ENCODE measurements at regions not wholly inside any gene's neighbourhood (a gene's known extent, or its start where the extent isn't known, plus 50 kb on each side); places are given as distances from the start of the nearest gene placed in this dataset.

GRCh38 chr4:138766332-138766731, 249.2 kb upstream of the NOCT start:
- DNase-seq (ENCODE audit: low read depth): no peak
- no peak for TF ChIP-seq CTCF (IDR thresholded peaks at IDR 0.05; ENCODE audit: control insufficient read depth, insufficient read depth, low read depth, low read length, missing control alignments)
- H3K4me3 ChIP-seq (ENCODE audit: control insufficient read depth, low read depth, low read length): no peak overlapping the region

GRCh38 chr4:138765442-138765841, 250.1 kb upstream of the NOCT start:
- no peak overlapping the region for H3K4me3 ChIP-seq (ENCODE audit: control insufficient read depth, low read depth, low read length)
- no peak for DNase-seq (ENCODE audit: low read depth)
- no peak for TF ChIP-seq CTCF (IDR thresholded peaks at IDR 0.05; ENCODE audit: control insufficient read depth, insufficient read depth, low read depth, low read length, missing control alignments)

GRCh38 chr4:138761638-138762220, 253.9 kb upstream of the NOCT start:
- no peak overlapping the region for H3K4me3 ChIP-seq (ENCODE audit: control insufficient read depth, low read depth, low read length)
- no peak for DNase-seq (ENCODE audit: low read depth)
- TF ChIP-seq CTCF (IDR thresholded peaks at IDR 0.05; ENCODE audit: control insufficient read depth, insufficient read depth, low read depth, low read length, missing control alignments): no peak

- TF ChIP-seq CTCF (IDR thresholded peaks at IDR 0.05; ENCODE audit: control insufficient read depth, insufficient read depth, low read depth, low read length, missing control alignments): no peak
- DNase-seq (ENCODE audit: low read depth): no peak
- H3K4me3 ChIP-seq (ENCODE audit: control insufficient read depth, low read depth, low read length): no peak overlapping the region
Observed at GRCh38 chr4:138759554-138759902, 256.1 kb upstream of the NOCT start.

- no peak for TF ChIP-seq CTCF (IDR thresholded peaks at IDR 0.05; ENCODE audit: control insufficient read depth, insufficient read depth, low read depth, low read length, missing control alignments)
- no peak for DNase-seq (ENCODE audit: low read depth)
- H3K4me3 ChIP-seq (ENCODE audit: control insufficient read depth, low read depth, low read length): no peak overlapping the region
Observed at GRCh38 chr4:138758876-138759553, 256.6 kb upstream of the NOCT start.

GRCh38 chr4:138758196-138758595, 257.4 kb upstream of the NOCT start:
- H3K4me3 ChIP-seq (ENCODE audit: control insufficient read depth, low read depth, low read length): no peak overlapping the region
- no peak for DNase-seq (ENCODE audit: low read depth)
- no peak for TF ChIP-seq CTCF (IDR thresholded peaks at IDR 0.05; ENCODE audit: control insufficient read depth, insufficient read depth, low read depth, low read length, missing control alignments)

All from AG09309 (cell line).